Colonic mucosa (tissue), 4 donors: ENCODE measurements at regions not wholly inside any gene's neighbourhood (a gene's known extent, or its start where the extent isn't known, plus 50 kb on each side); places are given as distances from the start of the nearest gene placed in this dataset.

ENCODE experiments used
- DNase-seq: peaks from one replicate; pipeline ENCODE4 v3.0.0-alpha.2; 2020
- H3K27ac ChIP-seq: fragments of 200-600 bp; one replicate; pipeline ENCODE4 v1.8.0; 2021
- H3K27me3 ChIP-seq: fragments of 200-600 bp; one replicate; pipeline ENCODE4 v1.8.0; 2021
- H3K36me3 ChIP-seq: fragments of 200-600 bp; one replicate; pipeline ENCODE4 v1.8.0; 2021
- H3K4me1 ChIP-seq: fragments of 200-600 bp; one replicate; pipeline ENCODE4 v1.8.0; 2021; ENCODE audit warnings: mild to moderate bottlenecking
- H3K4me3 ChIP-seq: fragments of 200-600 bp; one replicate; pipeline ENCODE4 v1.8.0; 2021
- H3K9ac ChIP-seq, 2 donors: one replicate each; pipeline ENCODE4 v1.7.0; 2013; ENCODE audit warnings: control low read depth in 2 of 2, low read depth in 2 of 2, low read length in 2 of 2
- H3K9me3 ChIP-seq: fragments of 200-600 bp; one replicate; pipeline ENCODE4 v1.8.0; 2021
- CTCF ChIP-seq: fragments of 200-600 bp; IDR thresholded peaks from one replicate; pipeline ENCODE4 v1.8.0; 2022; ENCODE audit warnings: antibody characterized with exemption, mild to moderate bottlenecking
- intact Hi-C: fragments of 100-400 bp; cut with DNase I; formaldehyde crosslinking; loops from one replicate; pipeline ENCODE4 v1.14.1; 2022
- donor health status: healthy.
- donor health status: DM: no; HTN: no; CAD: no.
- donor health status: DM: no; HTN: no; CAD: no.

DNA sequence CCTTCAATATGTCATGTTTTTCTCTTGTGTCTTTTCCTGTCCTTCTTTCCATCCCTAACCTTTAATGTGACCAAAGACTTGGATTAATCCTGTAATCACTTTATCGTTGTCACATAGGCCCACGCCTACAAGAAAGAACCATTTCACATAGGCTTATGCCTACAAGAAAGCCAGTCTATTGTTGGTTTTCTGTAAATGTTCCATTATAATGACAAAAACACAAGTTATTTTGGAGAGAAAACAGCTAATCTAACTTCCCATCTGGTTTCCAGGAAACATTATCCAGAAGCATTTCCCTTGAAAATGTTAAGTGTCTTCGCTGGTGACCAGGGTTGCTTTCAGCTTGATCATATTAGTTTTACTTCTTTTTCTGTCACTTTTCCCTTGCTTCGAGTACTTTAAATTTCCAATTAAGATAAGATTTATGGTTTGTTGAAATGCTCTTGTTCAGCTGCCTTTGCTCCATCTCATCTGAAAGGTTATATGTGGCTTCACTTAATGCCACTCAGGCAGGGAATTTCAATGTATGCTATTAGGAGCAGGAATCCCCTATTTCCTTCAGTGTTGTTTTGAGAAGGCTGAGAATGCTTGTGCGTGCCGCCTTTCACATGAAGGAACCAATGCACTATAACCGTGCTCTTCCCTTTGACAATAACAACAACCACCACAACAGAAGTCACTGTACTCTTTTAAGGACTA, 708.2 kb downstream of the EFNB2 start:
- no peaks in the 10 kb centered on the region for H3K27me3 ChIP-seq
- intact Hi-C loops = no loop called here
- TF ChIP-seq CTCF = no peak
- H3K9ac ChIP-seq = no peak overlapping the region
- H3K4me3 ChIP-seq = no peak overlapping the region
- H3K27ac ChIP-seq = no peak overlapping the region
- no peak for DNase-seq
- no peaks in the 10 kb centered on the region for H3K4me1 ChIP-seq
- H3K9me3 ChIP-seq = no peaks in the 10 kb centered on the region
- H3K36me3 ChIP-seq = no peaks in the 10 kb centered on the region

DNA sequence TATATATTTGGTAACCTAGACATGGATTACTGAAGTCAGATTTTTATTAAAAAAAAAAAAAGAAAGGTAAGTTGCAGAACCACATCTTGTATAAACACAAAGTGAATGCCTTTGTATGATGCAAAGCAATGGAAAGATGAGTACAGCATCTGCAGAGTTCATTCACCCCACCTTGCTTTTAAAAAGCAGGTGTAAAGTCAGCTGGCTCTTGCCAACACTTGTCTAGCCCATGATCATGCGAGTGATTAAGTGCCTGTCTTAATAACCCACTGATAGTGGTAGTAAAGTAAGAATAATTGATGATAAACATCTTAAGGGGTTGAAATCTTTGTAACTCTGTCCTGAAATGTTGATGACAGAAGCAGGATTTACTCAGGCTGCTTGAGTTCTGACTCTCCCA, 710.4 kb downstream of the EFNB2 start:
- Histone ChIP-seq H3K27me3 (no peaks in the 10 kb centered on the region), H3K27ac (no peak overlapping the region), H3K9me3 (no peaks in the 10 kb centered on the region), H3K9ac (no peak overlapping the region), H3K36me3 (no peaks in the 10 kb centered on the region), H3K4me3 (no peak overlapping the region), H3K4me1 (no peaks in the 10 kb centered on the region)
- no peak for TF ChIP-seq CTCF
- DNase-seq = no peak
- intact Hi-C loops = no loop called here

GRCh38 chr13:105821337-105821736, 714.1 kb downstream of the EFNB2 start:
- Histone ChIP-seq H3K4me3 (no peak overlapping the region), H3K36me3 (no peaks in the 10 kb centered on the region), H3K27me3 (no peaks in the 10 kb centered on the region), H3K9me3 (no peaks in the 10 kb centered on the region), H3K4me1 (no peaks in the 10 kb centered on the region), H3K27ac (no peak overlapping the region), H3K9ac (no peak overlapping the region)
- intact Hi-C loops = no loop called here
- no peak for DNase-seq
- TF ChIP-seq CTCF = no peak

DNA sequence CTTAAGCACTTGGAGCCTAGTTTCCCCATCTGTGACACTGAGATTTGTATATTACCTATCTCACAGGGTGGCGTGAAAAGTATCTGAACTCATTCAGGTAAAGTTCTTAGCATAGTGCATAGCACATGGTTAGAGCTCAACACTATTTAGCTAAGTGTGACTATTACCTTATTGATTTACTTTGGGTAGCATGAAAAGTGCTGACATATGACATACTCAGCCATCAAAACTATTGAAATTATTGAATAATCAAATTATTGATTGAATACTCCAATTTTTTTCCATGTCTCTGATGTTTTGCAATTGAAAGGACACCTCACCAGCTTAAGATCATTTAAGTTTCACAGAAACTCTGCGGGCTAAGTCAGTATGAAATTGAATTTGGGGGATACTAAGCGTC, 715.0 kb downstream of the EFNB2 start:
- no peak for TF ChIP-seq CTCF

DNA sequence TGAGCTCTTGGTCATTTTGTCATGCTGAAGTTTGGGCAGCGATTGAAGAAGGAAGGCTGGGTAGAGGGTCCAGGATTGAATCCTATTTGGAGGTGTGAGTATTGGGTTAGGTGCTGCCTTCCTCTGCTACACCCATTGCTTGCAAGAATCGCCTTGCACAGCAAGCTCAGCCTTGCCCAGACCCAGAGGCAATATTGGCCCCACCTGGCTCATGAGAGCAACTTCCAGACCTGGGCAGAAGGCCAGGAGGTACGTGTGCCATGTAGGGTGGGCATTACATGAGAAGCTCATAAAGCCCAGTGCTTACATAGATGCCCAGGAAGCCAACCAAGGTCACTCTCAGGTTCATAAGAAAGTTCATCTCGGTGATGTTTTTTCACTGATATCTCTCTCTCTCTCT, 718.0 kb downstream of the EFNB2 start:
- no peaks in the 10 kb centered on the region for H3K9me3 ChIP-seq
- DNase-seq = no peak
- H3K27me3 ChIP-seq = no peaks in the 10 kb centered on the region
- intact Hi-C loops = no loop called here
- no peak overlapping the region for H3K9ac ChIP-seq
- H3K36me3 ChIP-seq = no peaks in the 10 kb centered on the region
- H3K4me1 ChIP-seq = no peaks in the 10 kb centered on the region
- TF ChIP-seq CTCF = no peak
- H3K27ac ChIP-seq = no peak overlapping the region
- no peak overlapping the region for H3K4me3 ChIP-seq

More for the DNA sequence above, 715.0 kb downstream of the EFNB2 start:
- no peak for DNase-seq
- Histone ChIP-seq H3K27ac (no peak overlapping the region), H3K36me3 (no peaks in the 10 kb centered on the region), H3K4me3 (no peak overlapping the region), H3K4me1 (no peaks in the 10 kb centered on the region), H3K9me3 (no peaks in the 10 kb centered on the region), H3K9ac (no peak overlapping the region), H3K27me3 (no peaks in the 10 kb centered on the region)
- intact Hi-C loops = no loop called here
